ENCODE measurements at regions not wholly inside any gene's neighbourhood (a gene's known extent, or its start where the extent isn't known, plus 50 kb on each side); places are given as distances from the start of the nearest gene placed in this dataset.

- no peak for TF ChIP-seq CTCF (conservative IDR thresholded peaks at IDR 0.05 in 1 of 2, IDR thresholded peaks at IDR 0.05 in 1 of 2; ENCODE audit: low read depth in 1 of 2, low read length in 2 of 2)
- no peak for TF ChIP-seq EZH2 (IDR thresholded peaks at IDR 0.05; ENCODE audit: low read length, missing control alignments)
These were observed 52.8 kb upstream of the ELK3 start for GRCh38 chr12:96141216-96141912.
